Prostate gland (tissue), 2 donors: ENCODE measurements at regions not wholly inside any gene's neighbourhood (a gene's known extent, or its start where the extent isn't known, plus 50 kb on each side); places are given as distances from the start of the nearest gene placed in this dataset.

Experiments
- DNase-seq: peaks from one replicate; pipeline ENCODE4 v3.0.0-alpha.2; 2019; ENCODE audit warnings: low spot score
- H3K27ac ChIP-seq, 2 donors: fragments of 200-600 bp; sonication (generic); 2 replicates each; pipeline ENCODE4 v1.5.1; 2017 to 2019
- H3K27me3 ChIP-seq: fragments of 200-600 bp; sonication (generic); replicated peaks from 2 replicates; pipeline ENCODE4 v1.5.1; 2019; ENCODE audit not compliant: insufficient read depth
- H3K36me3 ChIP-seq, 2 donors: fragments of 200-600 bp; sonication (generic); 1 replicate in 1 of 2; 2 replicates in 1 of 2; pipeline versions ENCODE4 v1.5.1 to v1.8.1; 2017 to 2019
- H3K4me1 ChIP-seq: fragments of 200-600 bp; sonication (generic); replicated peaks from 2 replicates; pipeline ENCODE4 v1.5.1; 2019
- H3K4me3 ChIP-seq, 2 donors: fragments of 200-600 bp; sonication (generic); 2 replicates each; pipeline ENCODE4 v1.5.1; 2017 to 2019
- H3K9me3 ChIP-seq: fragments of 200-600 bp; sonication (generic); 2 replicates; pipeline ENCODE4 v1.5.1; 2017
- CTCF ChIP-seq, 4 experiments: fragments of 200-600 bp in 2 of 4; fragments of 450-650 bp in 2 of 4; sonication (generic) in 2 of 4; IDR thresholded peaks; 1 replicate in 3 of 4; 2 replicates in 1 of 4; pipeline ENCODE4 v1.5.1; 2016 to 2019; ENCODE audit warnings: antibody characterized with exemption in 4 of 4, mild to moderate bottlenecking in 2 of 4, moderate library complexity in 2 of 4
- POLR2A ChIP-seq: fragments of 450-650 bp; IDR thresholded peaks from one replicate; pipeline ENCODE4 v1.6.1; 2016; ENCODE audit warnings: antibody characterized with exemption, mild to moderate bottlenecking
- POLR2AphosphoS5 ChIP-seq: sonication (generic); formaldehyde crosslinking; IDR thresholded peaks from one replicate; pipeline ENCODE4 v1.6.1; 2017; ENCODE audit warnings: antibody characterized with exemption
- WGBS: methylation state at CpG from one replicate; pipeline ENCODE4 v1.1.5; 2018; 5-methylcytosine and 5-hydroxymethylcytosine counted together
- intact Hi-C: fragments of 100-400 bp; cut with DNase I; formaldehyde crosslinking; loops from one replicate; pipeline ENCODE4 v1.14.2; 2022

GRCh38 chr3:178324356-178324755, 211.9 kb upstream of the KCNMB2 start:
- H3K4me1 ChIP-seq: no peaks in the 10 kb centered on the region
- H3K36me3 ChIP-seq: no peaks in the 10 kb centered on the region
- H3K27me3 ChIP-seq: no peaks in the 10 kb centered on the region
- no peak overlapping the region for H3K4me3 ChIP-seq
- no peak for DNase-seq
- H3K27ac ChIP-seq: no peak overlapping the region
- TF ChIP-seq CTCF (IDR thresholded peaks at IDR 0.05): no peak
- no peak for TF ChIP-seq POLR2A
- TF ChIP-seq POLR2AphosphoS5: no peak
- H3K9me3 ChIP-seq: no peaks in the 10 kb centered on the region
- 83% methylated on average over 5 of the region's 5 CpGs for WGBS
- intact Hi-C loops: loop anchor here (5.0 to 10.0 kb wide), 3 partner anchors 490 to 1270 kb away; no protein-coding TSS in a partner anchor

- no peaks in the 10 kb centered on the region for H3K36me3 ChIP-seq
- 0% methylated on average over 1 of the region's 1 CpG for WGBS
- H3K4me1 ChIP-seq: no peaks in the 10 kb centered on the region
- DNase-seq: no peak
- H3K9me3 ChIP-seq: no peaks in the 10 kb centered on the region
- TF ChIP-seq POLR2AphosphoS5 (no peak), CTCF (IDR thresholded peaks at IDR 0.05) (peak in 3 of 4 experiments; percentile 40 to 69 (median 65))
- H3K4me3 ChIP-seq: no peak overlapping the region
- H3K27ac ChIP-seq: peak overlapping the region in 1 of 2 donors; percentile 14
- intact Hi-C loops: loop anchor here (5.0 to 10.0 kb wide), 3 partner anchors 491 to 1271 kb away; partner anchors contain the start of gene TBL1XR1
- no peaks in the 10 kb centered on the region for H3K27me3 ChIP-seq
Measured at GRCh38 chr3:178325330-178325729, 210.9 kb upstream of the KCNMB2 start.

- H3K27me3 ChIP-seq: no peaks in the 10 kb centered on the region
- no peaks in the 10 kb centered on the region for H3K9me3 ChIP-seq
- H3K36me3 ChIP-seq: no peaks in the 10 kb centered on the region
- DNase-seq: no peak
- 79% methylated on average over 1 of the region's 1 CpG for WGBS
- intact Hi-C loops: loop anchor here (5.0 to 10.0 kb wide), 3 partner anchors 495 to 1275 kb away; partner anchors contain the start of gene TBL1XR1
- TF ChIP-seq POLR2AphosphoS5 (no peak), CTCF (IDR thresholded peaks at IDR 0.05) (no peak), POLR2A (no peak)
- H3K4me3 ChIP-seq: no peak overlapping the region
- no peaks in the 10 kb centered on the region for H3K4me1 ChIP-seq
- no peak overlapping the region for H3K27ac ChIP-seq
Measured at GRCh38 chr3:178329936-178330335, 206.3 kb upstream of the KCNMB2 start.

GRCh38 chr3:178334239-178334638, 202.0 kb upstream of the KCNMB2 start:
- no peak for TF ChIP-seq POLR2AphosphoS5
- TF ChIP-seq CTCF (IDR thresholded peaks at IDR 0.05): no peak
- no peak for TF ChIP-seq POLR2A
- no peak for DNase-seq
- no peak overlapping the region for H3K4me3 ChIP-seq
- no peaks in the 10 kb centered on the region for H3K27me3 ChIP-seq
- no peaks in the 10 kb centered on the region for H3K9me3 ChIP-seq
- H3K4me1 ChIP-seq: no peaks in the 10 kb centered on the region
- intact Hi-C loops: no loop called here
- H3K36me3 ChIP-seq: no peaks in the 10 kb centered on the region
- WGBS: 90% methylated on average over 3 of the region's 3 CpGs
- no peak overlapping the region for H3K27ac ChIP-seq

GRCh38 chr3:178336336-178336735, 199.9 kb upstream of the KCNMB2 start:
- 90% methylated on average over 1 of the region's 1 CpG for WGBS
- TF ChIP-seq POLR2AphosphoS5: no peak
- no peak for TF ChIP-seq POLR2A
- TF ChIP-seq CTCF (IDR thresholded peaks at IDR 0.05): no peak
- Histone ChIP-seq H3K4me1 (no peaks in the 10 kb centered on the region), H3K27me3 (no peaks in the 10 kb centered on the region), H3K36me3 (no peaks in the 10 kb centered on the region), H3K9me3 (no peaks in the 10 kb centered on the region), H3K27ac (no peak overlapping the region), H3K4me3 (no peak overlapping the region)
- DNase-seq: no peak
- intact Hi-C loops: no loop called here
